Spleen (tissue), 7 donors: ENCODE measurements at regions not wholly inside any gene's neighbourhood (a gene's known extent, or its start where the extent isn't known, plus 50 kb on each side); places are given as distances from the start of the nearest gene placed in this dataset.

Experiments used
- CTCF ChIP-seq, 11 experiments: fragments of 200-600 bp in 7 of 11; fragments of 450-650 bp in 4 of 11; sonication (generic) in 4 of 11; IDR thresholded peaks in 8 of 11; conservative IDR thresholded peaks in 3 of 11; 1 replicate in 7 of 11; 2 replicates in 4 of 11; pipeline versions ENCODE4 v1.4.0 to v1.8.0; 2016 to 2021; ENCODE audit warnings: antibody characterized with exemption in 11 of 11, inconsistent platforms in 4 of 11, mild to moderate bottlenecking in 1 of 11
- POLR2A ChIP-seq, 3 donors: fragments of 450-650 bp; IDR thresholded peaks; one replicate each; pipeline ENCODE4 v1.5.1; 2017; ENCODE audit warnings: antibody characterized with exemption in 3 of 3, mild to moderate bottlenecking in 1 of 3
- donor health status: DM: no; HTN: no; CAD: no; lungs with moderate emphysema.
- donor health status: DM: no; HTN: no; CAD: no.
- donor health status: DM: no; HTN: no; CAD: no.

GRCh38 chr2:138381373-138381772 is 120.2 kb upstream of the SPOPL start:
- TF ChIP-seq CTCF (IDR thresholded peaks at IDR 0.05 in 8 of 11, conservative IDR thresholded peaks at IDR 0.05 in 3 of 11): no peak
- no peak for TF ChIP-seq POLR2A (IDR thresholded peaks at IDR 0.05)
